Astrocyte of the cerebellum (primary cell): ENCODE measurements at regions not wholly inside any gene's neighbourhood (a gene's known extent, or its start where the extent isn't known, plus 50 kb on each side); places are given as distances from the start of the nearest gene placed in this dataset.

ENCODE experiments used
- DNase-seq: peaks from one replicate; pipeline ENCODE4 v3.0.0-alpha.2; 2011; ENCODE audit warnings: low read depth
- H3K4me3 ChIP-seq: 2 replicates; pipeline ENCODE4 v1.5.1; 2011; ENCODE audit warnings: mild to moderate bottlenecking, low read depth, low read length, moderate library complexity
- CTCF ChIP-seq: IDR thresholded peaks from 2 replicates; pipeline ENCODE4 v1.5.1; 2012; ENCODE audit warnings: low read length, low read depth, moderate library complexity, mild to moderate bottlenecking; ENCODE audit errors: missing control alignments
- in situ Hi-C: cut with HindIII; loops from 2 replicates; pipeline ENCODE4 v1.10.0; 2017; ENCODE audit warnings: low sequenced_read_pairs

GRCh38 chr20:60851826-60852704, 400.0 kb upstream of the CDH4 start:
- no peak overlapping the region for H3K4me3 ChIP-seq
- in situ Hi-C loops: no loop called here
- no peak for DNase-seq
- peak; percentile 50 for TF ChIP-seq CTCF

GRCh38 chr20:60857708-60858107, 394.4 kb upstream of the CDH4 start:
- no peak overlapping the region for H3K4me3 ChIP-seq
- no peak for DNase-seq
- in situ Hi-C loops: no loop called here
- TF ChIP-seq CTCF: no peak

GRCh38 chr20:60862601-60863000, 389.5 kb upstream of the CDH4 start:
- no peak for DNase-seq
- in situ Hi-C loops: no loop called here
- H3K4me3 ChIP-seq: no peak overlapping the region
- no peak for TF ChIP-seq CTCF

GRCh38 chr20:60863548-60863947, 388.5 kb upstream of the CDH4 start:
- H3K4me3 ChIP-seq: no peak overlapping the region
- in situ Hi-C loops: no loop called here
- no peak for TF ChIP-seq CTCF
- DNase-seq: no peak

- no peak overlapping the region for H3K4me3 ChIP-seq
- DNase-seq: no peak
- in situ Hi-C loops: no loop called here
- TF ChIP-seq CTCF: no peak
Observed at GRCh38 chr20:60867589-60867988, 384.5 kb upstream of the CDH4 start.

- no peak for DNase-seq
- no peak overlapping the region for H3K4me3 ChIP-seq
- in situ Hi-C loops: no loop called here
- no peak for TF ChIP-seq CTCF
Observed at GRCh38 chr20:60868316-60868891, 383.7 kb upstream of the CDH4 start.
